ENCODE measurements at regions not wholly inside any gene's neighbourhood (a gene's known extent, or its start where the extent isn't known, plus 50 kb on each side); places are given as distances from the start of the nearest gene placed in this dataset.
"Not testable (repeated sequence)": the region's sequence is repeated elsewhere in the genome, so short reads cannot be mapped to it uniquely, and the experiment has no call there.

GRCh38 chr6:40692337-40692736 is 105.2 kb upstream of the LRFN2 start:
- no peak for DNase-seq (ENCODE audit: low read depth in 2 of 2)

- DNase-seq (ENCODE audit: low read depth in 2 of 2) = no peak
Observed at GRCh38 chr6:40689185-40689584, 102.0 kb upstream of the LRFN2 start.

GRCh38 chr6:40688214-40688761 is 101.1 kb upstream of the LRFN2 start:
- DNase-seq (ENCODE audit: low read depth in 2 of 2) = no peak

GRCh38 chr6:40685862-40686261 is 98.7 kb upstream of the LRFN2 start:
- DNase-seq (ENCODE audit: low read depth in 2 of 2) = no peak

- DNase-seq (ENCODE audit: low read depth in 2 of 2) = no peak
Observed at GRCh38 chr6:40681622-40682021, 94.5 kb upstream of the LRFN2 start.

- DNase-seq (ENCODE audit: low read depth in 2 of 2) = no peak
Observed at GRCh38 chr6:40678941-40679340, 91.8 kb upstream of the LRFN2 start.

GRCh38 chr6:40674170-40674569 is 87.0 kb upstream of the LRFN2 start:
- no peak for DNase-seq (ENCODE audit: low read depth in 2 of 2)

- no peak for DNase-seq (ENCODE audit: low read depth in 2 of 2)
Observed at GRCh38 chr6:40672087-40672486, 84.9 kb upstream of the LRFN2 start.

- no peak for DNase-seq (ENCODE audit: low read depth in 2 of 2)
Observed at GRCh38 chr6:40671694-40672050, 84.5 kb upstream of the LRFN2 start.

- no peak for DNase-seq (ENCODE audit: low read depth in 2 of 2)
Observed at GRCh38 chr6:40671001-40671693, 84.0 kb upstream of the LRFN2 start.

- DNase-seq (ENCODE audit: low read depth in 2 of 2) = no peak
Observed at GRCh38 chr6:40669343-40669742, 82.2 kb upstream of the LRFN2 start.

GRCh38 chr6:40668203-40668602 is 81.0 kb upstream of the LRFN2 start:
- DNase-seq (ENCODE audit: low read depth in 2 of 2) = no peak

- no peak for DNase-seq (ENCODE audit: low read depth in 2 of 2)
Observed at GRCh38 chr6:40666530-40666929, 79.4 kb upstream of the LRFN2 start.

- DNase-seq (ENCODE audit: low read depth in 2 of 2) = no peak
Observed at GRCh38 chr6:40661726-40662125, 74.6 kb upstream of the LRFN2 start.

GRCh38 chr6:40656772-40657171 is 69.6 kb upstream of the LRFN2 start:
- not testable (repeated sequence) for DNase-seq (ENCODE audit: low read depth in 2 of 2)

GRCh38 chr6:40654828-40655227 is 67.7 kb upstream of the LRFN2 start:
- DNase-seq (ENCODE audit: low read depth in 2 of 2) = no peak

GRCh38 chr6:40645043-40645442 is 57.9 kb upstream of the LRFN2 start:
- no peak for DNase-seq (ENCODE audit: low read depth in 2 of 2)

GRCh38 chr6:40642837-40643236 is 55.7 kb upstream of the LRFN2 start:
- no peak for DNase-seq (ENCODE audit: low read depth in 2 of 2)

- DNase-seq (ENCODE audit: low read depth in 2 of 2) = no peak
Observed at GRCh38 chr6:40642190-40642589, 55.0 kb upstream of the LRFN2 start.

- DNase-seq (ENCODE audit: low read depth in 2 of 2) = no peak
Observed at GRCh38 chr6:40640599-40641227, 53.5 kb upstream of the LRFN2 start.

Measured in stimulated activated CD8-positive, alpha-beta memory T cell treated with anti-CD3 and anti-CD28 coated beads, Interleukin-7, amount 100 ng/mL, for 4 hours (primary cell).